CD8-positive, alpha-beta memory T cell (primary cell): ENCODE measurements at regions not wholly inside any gene's neighbourhood (a gene's known extent, or its start where the extent isn't known, plus 50 kb on each side); places are given as distances from the start of the nearest gene placed in this dataset.

ENCODE experiments used
- CTCF ChIA-PET: fragments of 350-600 bp; sonication (Branson Sonifier 250); formaldehyde crosslinking; loops from one replicate; lab custom pipeline; 2021; ENCODE audit warnings: antibody characterized with exemption; lab: Charles Lee
- POLR2A ChIA-PET: fragments of 350-600 bp; sonication (Branson Sonifier 250); formaldehyde crosslinking; loops from one replicate; lab custom pipeline; 2021; ENCODE audit warnings: antibody characterized with exemption; lab: Charles Lee
- DNase-seq, 5 donors: peaks; one replicate each; pipeline versions ENCODE4 v3.0.0 to v3.0.0-alpha.2; 2020 to 2022; ENCODE audit warnings: mixed read lengths in 1 of 5
- H3K27ac ChIP-seq: one replicate; pipeline ENCODE4 v1.7.0; 2013; ENCODE audit warnings: low read depth, mild to moderate bottlenecking, low read length, moderate library complexity
- H3K27me3 ChIP-seq: 2 replicates; pipeline ENCODE4 v1.7.0; 2013; ENCODE audit warnings: low read length, mild to moderate bottlenecking; ENCODE audit not compliant: insufficient read depth, poor library complexity, severe bottlenecking
- H3K36me3 ChIP-seq: 2 replicates; pipeline ENCODE4 v1.7.0; 2013; ENCODE audit warnings: mild to moderate bottlenecking, low read length, moderate library complexity; ENCODE audit not compliant: insufficient read depth
- H3K4me1 ChIP-seq: 2 replicates; pipeline ENCODE4 v1.7.0; 2013; ENCODE audit warnings: mild to moderate bottlenecking, low read length, moderate library complexity; ENCODE audit not compliant: insufficient read depth
- H3K4me3 ChIP-seq: 2 replicates; pipeline ENCODE4 v1.7.0; 2013; ENCODE audit warnings: mild to moderate bottlenecking, low read length
- H3K9me3 ChIP-seq: 2 replicates; pipeline ENCODE4 v1.7.0; 2013; ENCODE audit warnings: mild to moderate bottlenecking, low read length
- H3K27ac Mint-ChIP-seq, 8 donors: one replicate each; pipeline ENCODE4 v1.8.0; 2020 to 2021; ENCODE audit warnings: mixed read lengths in 8 of 8, mild to moderate bottlenecking in 6 of 8, inconsistent platforms in 3 of 8, moderate library complexity in 3 of 8
- H3K27me3 Mint-ChIP-seq, 2 donors: one replicate each; pipeline ENCODE4 v1.8.0; 2020 to 2021; ENCODE audit warnings: mixed read lengths in 2 of 2, mild to moderate bottlenecking in 1 of 2, moderate library complexity in 1 of 2
- H3K36me3 Mint-ChIP-seq, 3 donors: one replicate each; pipeline ENCODE4 v1.8.0; 2020 to 2021; ENCODE audit warnings: mixed read lengths in 3 of 3, inconsistent platforms in 1 of 3, mild to moderate bottlenecking in 1 of 3
- H3K4me1 Mint-ChIP-seq, 3 donors: one replicate each; pipeline ENCODE4 v1.8.0; 2020 to 2021; ENCODE audit warnings: mixed read lengths in 3 of 3, inconsistent platforms in 1 of 3, mild to moderate bottlenecking in 1 of 3
- H3K4me3 Mint-ChIP-seq, 7 donors: one replicate each; pipeline ENCODE4 v1.8.0; 2020 to 2021; ENCODE audit warnings: mixed read lengths in 7 of 7, mild to moderate bottlenecking in 6 of 7, moderate library complexity in 4 of 7, inconsistent platforms in 2 of 7
- H3K9me3 Mint-ChIP-seq, 5 donors: one replicate each; pipeline ENCODE4 v1.8.0; 2020 to 2022; ENCODE audit warnings: mixed read lengths in 5 of 5, mild to moderate bottlenecking in 3 of 5, moderate library complexity in 2 of 5, inconsistent platforms in 1 of 5

GRCh38 chr5:135088911-135089310, 54.9 kb upstream of the PITX1 start:
- Mint-ChIP-seq H3K4me3 (no peak overlapping the region), H3K36me3 (no peaks in the 10 kb centered on the region), H3K9me3 (no peaks in the 10 kb centered on the region), H3K27ac (no peak overlapping the region), H3K4me1 (no peaks in the 10 kb centered on the region), H3K27me3 (peaks cover 16 to 33% of the 10 kb centered on the region in 2 donors)
- H3K27me3 ChIP-seq = no peaks in the 10 kb centered on the region
- no peak overlapping the region for H3K4me3 ChIP-seq
- no peaks in the 10 kb centered on the region for H3K36me3 ChIP-seq
- H3K27ac ChIP-seq = no peak overlapping the region
- CTCF ChIA-PET = no interaction called here
- no peaks in the 10 kb centered on the region for H3K4me1 ChIP-seq
- DNase-seq = no peak
- POLR2A ChIA-PET = no interaction called here
- no peaks in the 10 kb centered on the region for H3K9me3 ChIP-seq

GRCh38 chr5:135087950-135088349, 53.9 kb upstream of the PITX1 start:
- POLR2A ChIA-PET = no interaction called here
- Histone ChIP-seq H3K27ac (no peak overlapping the region), H3K36me3 (no peaks in the 10 kb centered on the region), H3K27me3 (no peaks in the 10 kb centered on the region), H3K4me1 (no peaks in the 10 kb centered on the region), H3K4me3 (no peak overlapping the region), H3K9me3 (no peaks in the 10 kb centered on the region)
- H3K27me3 Mint-ChIP-seq = peaks cover 16 to 39% of the 10 kb centered on the region in 2 donors
- H3K36me3 Mint-ChIP-seq = no peaks in the 10 kb centered on the region
- H3K4me3 Mint-ChIP-seq = no peak overlapping the region
- H3K27ac Mint-ChIP-seq = no peak overlapping the region
- CTCF ChIA-PET = no interaction called here
- H3K4me1 Mint-ChIP-seq = no peaks in the 10 kb centered on the region
- no peak for DNase-seq
- H3K9me3 Mint-ChIP-seq = peaks cover 0 to 2% (median 0%) of the 10 kb centered on the region in 5 donors

GRCh38 chr5:135085936-135086725, 52.1 kb upstream of the PITX1 start:
- CTCF ChIA-PET = no interaction called here
- no peaks in the 10 kb centered on the region for H3K36me3 ChIP-seq

DNA sequence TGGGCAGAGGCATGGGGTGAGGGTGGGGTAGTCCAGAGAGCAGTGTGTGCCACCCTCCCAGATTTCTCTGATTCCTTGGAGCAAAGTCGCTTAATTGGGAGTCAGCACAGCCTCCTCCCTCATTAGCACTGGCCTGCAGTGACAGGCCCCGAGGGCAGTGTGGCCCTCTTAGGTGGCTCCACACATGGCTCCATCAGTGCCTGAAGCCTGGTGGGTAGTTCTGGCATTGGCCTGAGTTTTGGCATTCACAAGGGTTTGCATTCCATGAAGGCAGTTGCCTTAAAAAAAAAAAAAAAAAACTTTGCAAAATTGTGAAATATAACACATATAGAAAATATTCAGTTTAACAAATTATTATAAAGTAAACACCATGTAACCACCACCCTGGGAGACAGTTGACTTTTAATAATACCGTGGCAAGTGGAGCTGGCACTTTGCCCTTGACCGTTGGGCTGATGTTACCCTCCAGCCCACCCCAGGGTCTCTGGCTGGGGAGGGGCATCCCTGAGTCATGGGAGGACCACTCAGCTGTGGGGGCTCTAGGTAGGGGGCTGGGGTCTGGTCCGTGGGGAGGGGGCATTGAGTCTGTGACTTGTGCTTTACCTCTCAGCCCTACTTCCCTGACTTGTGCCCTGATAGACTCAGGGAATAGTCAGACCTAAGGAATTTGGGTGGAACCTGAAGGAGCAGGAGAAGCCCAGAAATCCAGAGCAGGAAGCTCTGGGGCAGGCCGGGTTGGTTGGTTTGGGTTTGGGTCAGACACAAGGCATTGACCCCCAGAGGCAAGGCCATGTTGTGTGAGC, 51.3 kb upstream of the PITX1 start:
- Mint-ChIP-seq H3K4me1 (no peaks in the 10 kb centered on the region), H3K4me3 (no peak overlapping the region), H3K27me3 (peaks cover 16 to 39% of the 10 kb centered on the region in 2 donors), H3K9me3 (peaks cover 0 to 11% (median 3%) of the 10 kb centered on the region in 5 donors), H3K36me3 (no peaks in the 10 kb centered on the region), H3K27ac (no peak overlapping the region)
- no peak for DNase-seq
- Histone ChIP-seq H3K9me3 (no peaks in the 10 kb centered on the region), H3K36me3 (no peaks in the 10 kb centered on the region), H3K4me3 (no peak overlapping the region), H3K27me3 (no peaks in the 10 kb centered on the region), H3K4me1 (no peaks in the 10 kb centered on the region), H3K27ac (no peak overlapping the region)
- CTCF ChIA-PET = no interaction called here
- POLR2A ChIA-PET = no interaction called here

More at GRCh38 chr5:135085936-135086725, 52.1 kb upstream of the PITX1 start:
- no peak overlapping the region for H3K27ac ChIP-seq
- no peaks in the 10 kb centered on the region for H3K27me3 ChIP-seq
- H3K4me3 Mint-ChIP-seq = no peak overlapping the region
- H3K4me1 ChIP-seq = no peaks in the 10 kb centered on the region
- H3K36me3 Mint-ChIP-seq = no peaks in the 10 kb centered on the region
- peaks cover 0 to 11% (median 3%) of the 10 kb centered on the region in 5 donors for H3K9me3 Mint-ChIP-seq
- no peak overlapping the region for H3K27ac Mint-ChIP-seq
- no peak for DNase-seq
- no peak overlapping the region for H3K4me3 ChIP-seq
- H3K4me1 Mint-ChIP-seq = no peaks in the 10 kb centered on the region
- POLR2A ChIA-PET = no interaction called here
- no peaks in the 10 kb centered on the region for H3K9me3 ChIP-seq
- H3K27me3 Mint-ChIP-seq = peaks cover 16 to 39% of the 10 kb centered on the region in 2 donors
